ENCODE measurements at regions not wholly inside any gene's neighbourhood (a gene's known extent, or its start where the extent isn't known, plus 50 kb on each side); places are given as distances from the start of the nearest gene placed in this dataset.
"Not testable (repeated sequence)": the region's sequence is repeated elsewhere in the genome, so short reads cannot be mapped to it uniquely, and the experiment has no call there.

DNA sequence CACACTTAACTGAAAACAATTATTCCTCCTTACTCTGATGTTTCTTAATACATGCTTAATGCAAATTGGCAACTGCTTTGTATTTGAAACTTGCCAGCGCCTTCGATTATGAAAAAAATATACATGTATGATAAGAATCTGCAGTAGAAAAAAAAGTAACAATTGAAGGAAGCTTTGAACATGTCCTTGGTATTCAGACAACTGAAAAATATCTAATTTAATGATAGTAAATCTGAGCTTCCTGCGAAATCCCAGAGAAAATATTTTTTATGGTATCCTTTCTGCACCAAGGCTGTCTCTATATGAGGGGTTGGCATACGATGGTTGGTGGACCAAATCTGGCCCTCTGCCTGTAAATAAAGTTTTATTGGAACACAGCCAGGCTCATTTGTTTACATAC is 186.2 kb downstream of the HDGFL1 start:
- Histone ChIP-seq H3K4me1 (ENCODE audit: control insufficient read depth, insufficient read depth, low read length) (no peaks in the 10 kb centered on the region), H3K9ac (ENCODE audit: low read length) (no peak overlapping the region), H3K4me3 (ENCODE audit: low read length) (no peak overlapping the region), H3K27me3 (ENCODE audit: control insufficient read depth, insufficient read depth, low read length) (no peaks in the 10 kb centered on the region), H3K27ac (ENCODE audit: low read depth, low read length) (no peak overlapping the region), H3K36me3 (ENCODE audit: control insufficient read depth, insufficient read depth, low read length) (no peaks in the 10 kb centered on the region)

DNA sequence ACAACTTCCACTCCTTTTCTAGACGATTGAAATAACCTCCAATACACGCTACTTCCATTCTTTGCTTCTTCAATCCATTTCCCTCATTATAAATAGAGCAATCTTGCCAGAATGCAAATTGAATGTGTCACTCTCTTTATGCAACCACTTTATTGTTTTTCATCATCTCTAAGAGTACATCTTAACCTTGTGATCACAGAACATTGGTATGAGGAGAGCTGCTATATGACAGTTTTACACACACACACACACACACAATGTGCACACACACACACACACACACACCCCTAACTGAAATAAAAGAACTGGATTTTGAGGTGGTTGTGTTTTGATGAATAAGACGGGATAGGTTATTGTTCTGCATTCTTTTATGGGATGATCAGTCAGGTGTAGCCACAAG is 187.0 kb downstream of the HDGFL1 start:
- H3K9ac ChIP-seq (ENCODE audit: low read length): no peak overlapping the region
- H3K27me3 ChIP-seq (ENCODE audit: control insufficient read depth, insufficient read depth, low read length): no peaks in the 10 kb centered on the region
- H3K4me3 ChIP-seq (ENCODE audit: low read length): no peak overlapping the region
- no peaks in the 10 kb centered on the region for H3K4me1 ChIP-seq (ENCODE audit: control insufficient read depth, insufficient read depth, low read length)
- H3K36me3 ChIP-seq (ENCODE audit: control insufficient read depth, insufficient read depth, low read length): no peaks in the 10 kb centered on the region
- H3K27ac ChIP-seq (ENCODE audit: low read depth, low read length): no peak overlapping the region

DNA sequence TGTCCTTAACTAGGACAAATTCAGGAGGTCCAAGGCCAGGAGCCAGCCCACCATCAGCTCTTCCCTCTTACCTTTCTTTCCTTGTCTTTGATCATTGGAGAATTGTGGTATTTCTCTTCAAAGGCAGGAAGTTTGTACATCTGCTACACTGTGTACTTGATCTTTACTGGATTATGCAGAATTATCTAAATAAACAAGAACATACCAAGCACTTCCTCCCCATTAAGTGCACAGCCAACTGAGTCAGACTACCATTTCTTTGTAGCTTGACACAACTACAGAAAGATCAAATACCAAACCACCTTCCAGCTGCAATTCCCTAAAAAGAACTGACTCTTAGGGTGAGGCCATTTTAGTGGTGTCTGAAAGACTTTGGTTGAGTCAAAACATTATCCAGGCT is 195.1 kb downstream of the HDGFL1 start:
- Histone ChIP-seq H3K4me1 (ENCODE audit: control insufficient read depth, insufficient read depth, low read length) (no peaks in the 10 kb centered on the region), H3K36me3 (ENCODE audit: control insufficient read depth, insufficient read depth, low read length) (no peaks in the 10 kb centered on the region), H3K9ac (ENCODE audit: low read length) (no peak overlapping the region), H3K27me3 (ENCODE audit: control insufficient read depth, insufficient read depth, low read length) (no peaks in the 10 kb centered on the region), H3K27ac (ENCODE audit: low read depth, low read length) (no peak overlapping the region), H3K4me3 (ENCODE audit: low read length) (no peak overlapping the region)

DNA sequence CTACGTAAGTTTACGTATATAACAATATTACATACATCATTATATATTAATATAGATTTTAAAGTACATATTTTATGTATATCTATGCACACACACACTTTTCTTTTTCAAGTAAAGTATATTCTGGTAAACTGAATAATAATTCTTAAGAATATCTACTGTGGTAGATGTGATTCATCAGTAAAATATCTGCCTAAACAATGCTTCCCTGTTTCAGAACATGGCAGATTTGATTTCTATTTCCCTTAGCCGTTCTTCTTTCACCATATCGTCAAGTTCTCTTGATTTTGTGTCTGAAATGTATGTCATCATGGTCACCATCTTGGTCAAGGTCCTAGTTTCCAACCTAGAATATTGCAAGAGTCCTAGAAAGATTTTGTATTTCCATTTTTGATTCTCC is 195.6 kb downstream of the HDGFL1 start:
- H3K4me1 ChIP-seq (ENCODE audit: control insufficient read depth, insufficient read depth, low read length): no peaks in the 10 kb centered on the region
- H3K27ac ChIP-seq (ENCODE audit: low read depth, low read length): no peak overlapping the region
- H3K36me3 ChIP-seq (ENCODE audit: control insufficient read depth, insufficient read depth, low read length): no peaks in the 10 kb centered on the region
- H3K27me3 ChIP-seq (ENCODE audit: control insufficient read depth, insufficient read depth, low read length): no peaks in the 10 kb centered on the region
- no peak overlapping the region for H3K9ac ChIP-seq (ENCODE audit: low read length)
- H3K4me3 ChIP-seq (ENCODE audit: low read length): no peak overlapping the region

DNA sequence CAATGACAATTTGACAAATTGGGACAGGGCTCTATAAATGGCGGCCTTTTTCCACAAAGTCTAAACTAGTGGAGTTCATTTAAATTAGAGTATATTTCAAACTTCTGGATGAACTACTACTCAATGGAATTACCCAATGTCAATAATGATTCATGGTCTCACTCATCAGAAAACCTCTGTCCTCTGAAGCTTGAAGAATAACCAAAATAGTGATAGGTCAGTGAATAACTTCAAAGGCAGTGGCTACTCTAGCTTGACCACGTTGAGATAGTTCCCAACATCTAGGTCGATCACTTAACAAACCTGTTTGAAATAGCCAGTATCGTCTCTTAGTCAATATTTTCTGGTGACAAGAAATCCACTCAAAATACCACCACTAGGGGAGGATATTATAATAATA is 197.6 kb downstream of the HDGFL1 start:
- Histone ChIP-seq H3K9ac (ENCODE audit: low read length) (no peak overlapping the region), H3K27ac (ENCODE audit: low read depth, low read length) (no peak overlapping the region), H3K4me3 (ENCODE audit: low read length) (no peak overlapping the region), H3K4me1 (ENCODE audit: control insufficient read depth, insufficient read depth, low read length) (no peaks in the 10 kb centered on the region), H3K36me3 (ENCODE audit: control insufficient read depth, insufficient read depth, low read length) (no peaks in the 10 kb centered on the region), H3K27me3 (ENCODE audit: control insufficient read depth, insufficient read depth, low read length) (no peaks in the 10 kb centered on the region)

DNA sequence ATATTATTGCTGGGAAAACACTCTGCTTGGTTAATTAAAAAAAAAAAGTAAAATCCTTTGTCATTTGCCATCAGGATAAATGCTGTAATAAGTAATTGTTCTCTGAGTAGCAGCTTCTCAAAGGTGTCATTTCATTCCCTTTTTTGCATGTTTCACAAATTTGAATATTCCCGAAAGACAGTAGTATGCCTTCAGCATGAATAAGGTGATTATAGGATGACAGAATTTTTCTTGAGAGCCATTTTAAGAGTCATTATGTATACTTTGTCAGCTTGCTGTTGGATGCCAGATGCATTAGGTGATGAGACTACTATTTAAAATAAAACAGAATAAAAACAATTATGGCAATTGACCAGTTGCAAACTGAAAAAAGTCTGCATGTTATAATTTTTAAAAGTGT is 200.7 kb downstream of the HDGFL1 start:
- Histone ChIP-seq H3K27ac (ENCODE audit: low read depth, low read length) (no peak overlapping the region), H3K4me3 (ENCODE audit: low read length) (no peak overlapping the region), H3K27me3 (ENCODE audit: control insufficient read depth, insufficient read depth, low read length) (no peaks in the 10 kb centered on the region), H3K9ac (ENCODE audit: low read length) (no peak overlapping the region), H3K4me1 (ENCODE audit: control insufficient read depth, insufficient read depth, low read length) (no peaks in the 10 kb centered on the region), H3K36me3 (ENCODE audit: control insufficient read depth, insufficient read depth, low read length) (no peaks in the 10 kb centered on the region)

DNA sequence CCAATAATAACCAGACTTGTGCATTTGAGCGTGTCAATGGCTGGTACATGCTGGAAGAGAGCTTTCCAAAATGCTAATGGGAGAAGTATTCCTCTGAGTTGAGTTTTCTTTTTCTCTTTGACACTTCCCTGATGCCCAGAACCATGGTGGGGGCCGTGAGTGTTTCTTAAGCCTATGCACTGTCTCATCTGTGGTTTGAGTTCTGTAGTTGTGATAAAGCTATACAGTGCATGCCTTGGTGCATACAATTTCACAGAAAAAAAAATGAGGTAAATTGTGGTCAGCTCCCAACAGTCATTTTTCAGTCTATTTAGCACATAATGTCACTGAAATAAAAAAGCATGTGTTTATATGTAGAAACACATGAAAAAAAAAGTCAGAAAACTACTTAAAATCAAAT is 204.8 kb downstream of the HDGFL1 start:
- Histone ChIP-seq H3K27me3 (ENCODE audit: control insufficient read depth, insufficient read depth, low read length) (no peaks in the 10 kb centered on the region), H3K9ac (ENCODE audit: low read length) (no peak overlapping the region), H3K4me3 (ENCODE audit: low read length) (no peak overlapping the region), H3K4me1 (ENCODE audit: control insufficient read depth, insufficient read depth, low read length) (no peaks in the 10 kb centered on the region), H3K36me3 (ENCODE audit: control insufficient read depth, insufficient read depth, low read length) (no peaks in the 10 kb centered on the region), H3K27ac (ENCODE audit: low read depth, low read length) (no peak overlapping the region)

DNA sequence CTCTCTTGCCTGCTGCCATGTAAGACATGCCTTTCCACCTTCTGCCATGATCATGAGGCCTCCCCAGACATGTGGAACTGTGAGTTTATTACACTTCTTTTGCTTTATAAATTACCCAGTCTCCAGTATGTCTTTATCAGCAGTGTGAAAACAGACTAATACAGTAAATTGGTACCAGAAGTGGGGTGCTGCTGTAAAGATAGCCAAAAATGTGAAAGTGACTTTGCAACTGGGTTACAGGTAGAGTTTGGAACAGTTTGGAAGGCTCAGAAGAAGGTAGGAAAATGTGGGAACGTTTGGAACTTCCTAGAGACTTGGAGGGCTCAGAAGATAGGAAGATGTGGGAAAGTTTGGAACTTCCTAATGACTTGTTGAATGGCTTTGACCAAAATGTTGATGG is 209.1 kb downstream of the HDGFL1 start:
- not testable (repeated sequence) for H3K4me3 ChIP-seq (ENCODE audit: low read length); H3K36me3 ChIP-seq (ENCODE audit: control insufficient read depth, insufficient read depth, low read length); H3K27me3 ChIP-seq (ENCODE audit: control insufficient read depth, insufficient read depth, low read length); H3K9ac ChIP-seq (ENCODE audit: low read length); H3K27ac ChIP-seq (ENCODE audit: low read depth, low read length); H3K4me1 ChIP-seq (ENCODE audit: control insufficient read depth, insufficient read depth, low read length)

DNA sequence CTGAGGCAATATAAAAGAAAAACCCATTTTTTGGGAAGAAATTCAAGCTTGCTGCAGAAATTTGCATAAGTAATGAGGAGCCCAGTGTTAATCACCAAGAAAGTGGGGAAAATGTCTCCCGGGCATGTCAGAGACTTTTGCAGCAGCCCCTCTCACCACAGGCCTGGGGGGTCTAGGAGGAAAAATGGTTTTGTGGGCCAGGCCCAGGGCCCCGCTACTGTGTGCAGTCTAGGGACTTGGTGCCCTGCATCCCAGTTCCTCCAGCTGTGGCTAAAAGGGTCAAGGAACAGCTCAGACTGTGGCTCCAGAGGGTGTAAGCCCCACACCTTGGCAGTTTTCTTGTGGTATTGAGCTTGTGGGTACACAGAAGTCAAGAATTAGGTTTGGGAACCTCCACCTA is 209.7 kb downstream of the HDGFL1 start:
- Histone ChIP-seq H3K27me3 (ENCODE audit: control insufficient read depth, insufficient read depth, low read length) (no peaks in the 10 kb centered on the region), H3K4me3 (ENCODE audit: low read length) (no peak overlapping the region), H3K4me1 (ENCODE audit: control insufficient read depth, insufficient read depth, low read length) (no peaks in the 10 kb centered on the region)

DNA sequence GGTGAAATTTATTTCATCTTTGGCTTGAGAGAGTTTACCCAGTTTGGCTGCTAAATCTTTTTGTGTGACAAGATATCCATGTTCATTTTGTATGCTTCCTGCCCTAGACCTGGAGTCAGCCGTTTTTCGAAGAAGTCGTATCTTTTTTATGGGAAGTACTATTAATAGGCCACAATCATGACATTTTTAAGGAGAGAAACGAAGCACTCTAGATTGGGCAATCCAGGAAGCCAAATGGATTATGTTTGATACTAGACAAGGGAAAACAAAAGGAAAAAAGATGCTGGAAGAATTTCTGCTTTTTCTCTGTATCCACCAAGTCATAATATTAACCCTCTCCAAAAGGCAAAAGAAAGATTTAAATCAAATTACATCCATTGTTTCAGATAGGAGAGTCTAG is 214.6 kb downstream of the HDGFL1 start:
- no peak overlapping the region for H3K27ac ChIP-seq (ENCODE audit: low read depth, low read length)
- H3K4me3 ChIP-seq (ENCODE audit: low read length): no peak overlapping the region
- no peaks in the 10 kb centered on the region for H3K36me3 ChIP-seq (ENCODE audit: control insufficient read depth, insufficient read depth, low read length)
- H3K27me3 ChIP-seq (ENCODE audit: control insufficient read depth, insufficient read depth, low read length): no peaks in the 10 kb centered on the region
- H3K4me1 ChIP-seq (ENCODE audit: control insufficient read depth, insufficient read depth, low read length): no peaks in the 10 kb centered on the region
- no peak overlapping the region for H3K9ac ChIP-seq (ENCODE audit: low read length)

More for the DNA sequence above, 209.7 kb downstream of the HDGFL1 start:
- Histone ChIP-seq H3K27ac (ENCODE audit: low read depth, low read length) (no peak overlapping the region), H3K36me3 (ENCODE audit: control insufficient read depth, insufficient read depth, low read length) (no peaks in the 10 kb centered on the region), H3K9ac (ENCODE audit: low read length) (no peak overlapping the region)

DNA sequence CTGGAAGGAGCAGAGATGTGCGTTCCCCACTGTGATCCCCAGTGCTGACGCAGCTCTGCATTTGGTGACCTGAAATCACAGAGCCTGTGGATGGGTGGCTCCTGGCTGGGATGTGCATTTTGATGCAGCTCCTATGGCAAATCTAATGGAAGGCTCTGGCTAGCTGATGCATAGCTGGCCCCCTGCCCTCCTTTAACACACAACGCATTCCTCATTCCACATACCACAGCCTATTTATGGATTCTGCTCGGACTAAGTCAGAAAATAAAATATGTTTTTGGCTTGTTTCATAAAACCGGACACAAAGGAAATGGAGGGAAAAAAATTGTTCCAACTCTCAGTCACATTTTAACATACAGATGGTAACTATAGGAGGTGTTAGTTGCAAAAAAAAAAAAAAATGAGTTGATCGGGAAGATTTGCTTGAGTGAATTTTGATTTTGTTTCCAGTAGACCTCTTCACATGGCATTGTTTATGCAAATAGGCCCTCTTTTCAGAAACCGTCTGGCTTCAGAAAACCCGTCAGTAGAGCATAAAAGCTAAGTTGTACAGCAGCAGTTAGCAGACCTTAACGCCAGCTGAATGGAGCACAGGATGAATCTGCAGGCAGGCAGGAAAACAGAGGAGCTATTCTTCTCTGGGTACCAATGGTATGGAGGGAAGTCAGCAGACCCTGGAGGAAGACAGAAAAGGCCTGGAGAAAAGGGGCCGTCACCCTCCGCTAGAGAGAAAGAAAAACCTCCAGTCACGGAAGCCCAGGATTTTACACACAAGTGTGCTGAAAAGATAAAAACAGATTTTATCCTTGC is 215.4 kb downstream of the HDGFL1 start:
- no peaks in the 10 kb centered on the region for H3K36me3 ChIP-seq (ENCODE audit: control insufficient read depth, insufficient read depth, low read length)
- no peaks in the 10 kb centered on the region for H3K27me3 ChIP-seq (ENCODE audit: control insufficient read depth, insufficient read depth, low read length)
- no peak overlapping the region for H3K4me3 ChIP-seq (ENCODE audit: low read length)
- no peaks in the 10 kb centered on the region for H3K4me1 ChIP-seq (ENCODE audit: control insufficient read depth, insufficient read depth, low read length)
- no peak overlapping the region for H3K27ac ChIP-seq (ENCODE audit: low read depth, low read length)
- H3K9ac ChIP-seq (ENCODE audit: low read length): no peak overlapping the region

DNA sequence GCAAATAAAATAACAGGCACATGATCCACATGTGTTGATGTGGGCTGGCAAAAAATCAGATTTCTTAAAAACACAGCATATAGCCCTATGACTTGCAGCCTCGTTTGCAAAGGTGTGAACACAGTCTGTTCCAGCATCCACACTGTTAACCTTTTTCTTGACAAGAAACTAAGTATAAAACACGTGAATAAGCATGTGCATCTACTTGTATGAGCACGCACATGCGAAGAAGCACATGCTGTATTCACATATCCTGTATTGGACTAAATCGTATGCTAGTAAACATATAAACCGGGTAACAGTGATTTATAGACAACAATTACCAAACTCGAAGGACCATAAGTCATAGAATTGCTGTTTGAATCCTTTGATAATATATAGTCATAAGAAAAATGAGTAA is 218.7 kb downstream of the HDGFL1 start:
- H3K27ac ChIP-seq (ENCODE audit: low read depth, low read length): no peak overlapping the region
- H3K4me3 ChIP-seq (ENCODE audit: low read length): no peak overlapping the region
- no peaks in the 10 kb centered on the region for H3K36me3 ChIP-seq (ENCODE audit: control insufficient read depth, insufficient read depth, low read length)
- H3K27me3 ChIP-seq (ENCODE audit: control insufficient read depth, insufficient read depth, low read length): no peaks in the 10 kb centered on the region
- H3K9ac ChIP-seq (ENCODE audit: low read length): no peak overlapping the region
- no peaks in the 10 kb centered on the region for H3K4me1 ChIP-seq (ENCODE audit: control insufficient read depth, insufficient read depth, low read length)

DNA sequence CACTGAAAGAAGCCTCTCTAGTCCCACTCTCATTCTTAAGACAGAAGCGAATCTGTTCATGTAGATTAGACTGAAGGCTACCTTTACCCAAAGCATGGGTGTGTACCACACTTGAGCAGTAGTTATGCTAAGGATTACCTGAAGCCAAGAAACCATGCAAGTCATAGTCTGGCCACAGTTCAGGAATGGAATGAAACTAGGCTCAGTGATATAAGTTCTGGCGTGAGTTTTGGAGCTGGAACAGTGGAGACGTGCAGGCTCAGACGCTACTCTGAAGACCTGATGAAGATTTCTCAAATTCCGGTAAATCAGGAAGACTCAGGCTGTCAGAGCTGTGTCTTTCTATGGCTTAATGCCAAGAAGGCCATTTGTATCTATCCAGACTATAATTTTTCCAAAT is 219.9 kb downstream of the HDGFL1 start:
- H3K4me3 ChIP-seq (ENCODE audit: low read length): no peak overlapping the region

More for the DNA sequence above, 219.9 kb downstream of the HDGFL1 start:
- H3K4me1 ChIP-seq (ENCODE audit: control insufficient read depth, insufficient read depth, low read length): no peaks in the 10 kb centered on the region
- H3K27me3 ChIP-seq (ENCODE audit: control insufficient read depth, insufficient read depth, low read length): no peaks in the 10 kb centered on the region
- H3K36me3 ChIP-seq (ENCODE audit: control insufficient read depth, insufficient read depth, low read length): no peaks in the 10 kb centered on the region
- H3K9ac ChIP-seq (ENCODE audit: low read length): no peak overlapping the region
- no peak overlapping the region for H3K27ac ChIP-seq (ENCODE audit: low read depth, low read length)
